K562 (cell line): ENCODE measurements at regions not wholly inside any gene's neighbourhood (a gene's known extent, or its start where the extent isn't known, plus 50 kb on each side); places are given as distances from the start of the nearest gene placed in this dataset.

ENCODE experiments used
- ATAC-seq: fragments of 200-7000 bp; cut with Tn5 transposase; 3 replicates; pipeline ENCODE4 v1.9.1; 2020; ENCODE audit warnings: moderate library complexity
- BruUV-seq: library from RNA; stranded (reverse); fragments of 400-500 nt; replicated peaks from 2 replicates; lab custom pipeline; 2021; lab: Mats Ljungman, UMichigan
- CTCF ChIA-PET: fragments of 300-600 bp; formaldehyde crosslinking; extraction: SDS; loops from one replicate; lab custom pipeline; 2021; ENCODE audit warnings: low intra/inter-chr PET ratio; lab: Yijun Ruan, JAX
- POLR2A ChIA-PET: fragments of 300-600, 350-650 bp; sonication (Branson Sonifier 250); formaldehyde crosslinking; extraction: SDS; loops from one replicate; lab custom pipeline; 2021; ENCODE audit warnings: antibody characterized with exemption, inconsistent platforms; lab: Yijun Ruan, JAX
- DNase-seq, 4 experiments: peaks; one replicate each; pipeline versions ENCODE4 v3.0.0 to v3.0.0-alpha.2; 2011 to 2018; ENCODE audit warnings: low spot score in 3 of 4, mixed read lengths in 3 of 4; ENCODE audit errors: extremely low read depth in 1 of 4
- FAIRE-seq: peaks from 2 replicates; lab custom pipeline; 2011; peaks lifted over from hg19 to GRCh38; lab: Jason Lieb, UNC
- H2AFZ ChIP-seq: 2 replicates; pipeline ENCODE4 v1.6.0; 2011; ENCODE audit warnings: low read depth, low read length, control low read depth, inconsistent platforms
- H3K27ac ChIP-seq: fragments of 200-600 bp; 3 replicates; pipeline ENCODE4 v1.8.0; 2011; ENCODE audit warnings: low read depth, mild to moderate bottlenecking, control low read depth, inconsistent platforms, low read length, moderate library complexity, mixed read lengths; ENCODE audit errors: extremely low read depth
- H3K27me3 ChIP-seq, 2 experiments: fragments of 300-600 bp in 1 of 2; 2 replicates in 1 of 2; 3 replicates in 1 of 2; pipeline versions ENCODE4 v1.6.0 to v1.8.0; 2011; ENCODE audit warnings: inconsistent platforms in 2 of 2, low read length in 2 of 2, mild to moderate bottlenecking in 1 of 2, mixed read lengths in 1 of 2, moderate library complexity in 1 of 2; ENCODE audit not compliant: control insufficient read depth in 2 of 2, insufficient read depth in 2 of 2
- H3K36me3 ChIP-seq: fragments of 300-600 bp; 3 replicates; pipeline ENCODE4 v1.8.0; 2011; ENCODE audit warnings: mild to moderate bottlenecking, low read length, inconsistent platforms; ENCODE audit not compliant: control insufficient read depth, insufficient read depth
- H3K4me1 ChIP-seq, 2 experiments: fragments of 200-600 bp in 1 of 2; replicated peaks in 1 of 2; 2 replicates in 1 of 2; 3 replicates in 1 of 2; pipeline versions ENCODE4 v1.5.1 to v1.8.0; 2011; ENCODE audit warnings: inconsistent platforms in 2 of 2, low read length in 2 of 2, mild to moderate bottlenecking in 1 of 2, mixed read lengths in 1 of 2, moderate library complexity in 1 of 2; ENCODE audit not compliant: control insufficient read depth in 2 of 2, insufficient read depth in 2 of 2
- H3K4me2 ChIP-seq: 2 replicates; pipeline ENCODE4 v1.6.1; 2011; ENCODE audit warnings: low read length, control low read depth, inconsistent platforms, mixed read lengths; ENCODE audit not compliant: insufficient read depth
- H3K4me3 ChIP-seq: fragments of 200-600 bp; sonication (generic), shearing (Covaris generic); 2 replicates; pipeline ENCODE4 v1.5.1; 2016; ENCODE audit warnings: control low read depth, inconsistent platforms
- H3K79me2 ChIP-seq: fragments of 200-600 bp; 3 replicates; pipeline ENCODE4 v1.8.0; 2011; ENCODE audit warnings: low read length, inconsistent platforms; ENCODE audit not compliant: control insufficient read depth, insufficient read depth
- H3K9ac ChIP-seq, 2 experiments: 2 replicates each; pipeline versions ENCODE4 v1.6.0 to v1.6.1; 2011; ENCODE audit warnings: low read depth in 2 of 2, low read length in 2 of 2, control low read depth in 1 of 2, inconsistent platforms in 1 of 2, mild to moderate bottlenecking in 1 of 2, mixed read lengths in 1 of 2; ENCODE audit not compliant: insufficient read depth in 1 of 2
- H3K9me1 ChIP-seq: one replicate; pipeline ENCODE4 v1.6.0; 2011; ENCODE audit warnings: inconsistent platforms, mild to moderate bottlenecking, low read length, moderate library complexity; ENCODE audit not compliant: control insufficient read depth, insufficient read depth
- H3K9me3 ChIP-seq: replicated peaks from 2 replicates; pipeline ENCODE4 v1.5.1; 2011; ENCODE audit warnings: low read depth, low read length, inconsistent platforms; ENCODE audit not compliant: control insufficient read depth, insufficient read depth
- H4K20me1 ChIP-seq: replicated peaks from 2 replicates; pipeline ENCODE4 v1.6.1; 2011; ENCODE audit warnings: low read length, inconsistent platforms, mixed read lengths; ENCODE audit not compliant: control insufficient read depth, insufficient read depth
- DIDO1 ChIP-seq: fragments of 450-650 bp; IDR thresholded peaks from 2 replicates; pipeline ENCODE4 v1.6.1; 2016; ENCODE audit warnings: low read depth, missing biosample characterization, missing genetic modification characterization
- ETV5 ChIP-seq: sonication (generic); formaldehyde crosslinking; IDR thresholded peaks from 2 replicates; pipeline ENCODE4 v1.4.0; 2020; ENCODE audit warnings: low read depth, mild to moderate bottlenecking, missing genetic modification reagents
- FOSL1 ChIP-seq: fragments of 200-800 bp; sonication (Bioruptor generic); conservative IDR thresholded peaks from 2 replicates; pipeline ENCODE4 v1.6.1; 2016; ENCODE audit warnings: missing genetic modification characterization, missing compliant biosample characterization
- HINFP ChIP-seq: fragments of 450-650 bp; conservative IDR thresholded peaks from 2 replicates; pipeline ENCODE4 v1.6.1; 2016; ENCODE audit warnings: missing genetic modification characterization, low read depth, mild to moderate bottlenecking, control low read depth, missing compliant biosample characterization
- IRF2 ChIP-seq: sonication (generic); formaldehyde crosslinking; IDR thresholded peaks from 2 replicates; pipeline ENCODE4 v1.8.1; 2022; ENCODE audit warnings: mild to moderate bottlenecking, missing genetic modification reagents
- MAFF ChIP-seq: IDR thresholded peaks from 2 replicates; pipeline ENCODE4 v1.6.1; 2012; ENCODE audit warnings: low read length, improper control_type of control experiment
- PHF8 ChIP-seq: fragments of 200-600 bp; sonication (generic); IDR thresholded peaks from 2 replicates; pipeline ENCODE4 v1.6.1; 2012; ENCODE audit warnings: mixed run types, mild to moderate bottlenecking, inconsistent platforms, low read length, moderate library complexity, borderline replicate concordance
- SMARCC2 ChIP-seq: fragments of 450-650 bp; IDR thresholded peaks from 2 replicates; pipeline ENCODE4 v1.6.1; 2017; ENCODE audit warnings: antibody characterized with exemption, moderate library complexity, mild to moderate bottlenecking, low read depth
- SRSF9 ChIP-seq: fragments of 200-400 bp; formaldehyde crosslinking; IDR thresholded peaks from 2 replicates; pipeline ENCODE4 v1.6.1; 2017; ENCODE audit warnings: low read depth, low read length, borderline replicate concordance
- TAL1 ChIP-seq: fragments of 450-650 bp; IDR thresholded peaks from 2 replicates; pipeline ENCODE4 v1.6.1; 2016; ENCODE audit warnings: mild to moderate bottlenecking
- ZNF165 ChIP-seq: fragments of 250-450 bp; sonication (Bioruptor Pico); IDR thresholded peaks from 2 replicates; pipeline ENCODE4 v1.4.0; 2020; ENCODE audit warnings: borderline replicate concordance
- ZNF316 ChIP-seq: fragments of 450-650 bp; IDR thresholded peaks from 2 replicates; pipeline ENCODE4 v1.6.1; 2016
- WGBS: fragments of 100-300 bp; shearing (Covaris generic); methylation state at CpG from one replicate; pipeline ENCODE4 v1.1.6; 2016; ENCODE audit warnings: low coverage, mixed read lengths; ENCODE audit not compliant: insufficient coverage; ENCODE audit errors: missing lambda C conversion rate; 5-methylcytosine and 5-hydroxymethylcytosine counted together
- in situ Hi-C: fragments of 300-500 bp; cut with MboI; formaldehyde crosslinking; loops from 4 replicates; pipeline ENCODE4 v1.15.0; 2018; ENCODE audit warnings: inconsistent platforms, mixed read lengths
- intact Hi-C: fragments of 100-400 bp; cut with micrococcal nuclease; formaldehyde crosslinking; loops from 2 replicates; pipeline ENCODE4 v1.14.2; 2022

DNA sequence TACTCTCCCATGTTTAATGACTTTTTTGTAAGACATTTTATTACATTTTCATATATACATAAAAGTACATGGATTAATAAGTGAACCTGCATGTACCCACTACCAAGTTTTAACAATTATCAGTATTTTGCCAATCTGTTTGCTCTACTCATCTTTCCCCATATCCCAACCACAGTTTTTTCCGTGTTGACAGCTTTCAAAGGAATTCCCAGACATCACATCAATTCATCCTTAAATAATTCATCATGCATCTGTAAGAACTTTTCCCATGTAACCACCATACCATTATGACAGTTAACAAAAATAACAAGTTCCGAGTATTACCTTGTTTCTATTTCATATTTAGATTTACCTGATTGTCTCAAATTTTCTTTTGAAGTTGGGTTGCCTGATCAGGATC, 436.7 kb downstream of the PDCD6IP start (continued):
- TF ChIP-seq HINFP (no peak), SRSF9 (no peak), ETV5 (CRISPR knock-in tag) (no peak)

DNA sequence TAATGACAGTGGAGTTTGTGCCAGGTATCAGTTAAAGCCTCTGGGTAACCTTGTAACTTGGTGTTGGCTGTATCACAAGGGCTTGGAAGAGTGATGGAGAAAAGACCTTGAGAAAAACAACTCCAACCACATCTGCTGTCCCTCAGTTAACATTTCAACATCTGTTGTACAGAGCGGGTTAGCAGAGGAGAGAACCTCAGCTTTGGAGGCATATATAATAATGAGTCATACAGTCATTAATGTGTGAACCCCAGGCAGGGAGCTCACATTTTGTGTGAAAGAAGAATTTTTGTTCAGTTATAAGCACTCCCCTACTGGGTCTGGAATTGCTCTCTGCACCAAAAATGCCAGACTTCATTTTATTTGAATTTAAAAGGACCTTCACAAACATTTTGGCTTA, 439.5 kb downstream of the PDCD6IP start:
- in situ Hi-C loops = no loop called here
- H3K9me1 ChIP-seq = no peaks in the 10 kb centered on the region
- no peaks in the 10 kb centered on the region for H3K79me2 ChIP-seq
- no peak overlapping the region for H3K4me2 ChIP-seq
- H2AFZ ChIP-seq = no peak overlapping the region
- BruUV-seq = no TSS peak
- H3K4me3 ChIP-seq = no peak overlapping the region
- no peaks in the 10 kb centered on the region for H3K27me3 ChIP-seq
- H3K27ac ChIP-seq = no peak overlapping the region
- TF ChIP-seq ZNF316 (no peak), IRF2 (CRISPR knock-in tag) (no peak), DIDO1 (tag) (no peak), SMARCC2 (no peak), PHF8 (no peak), FOSL1 (tag) (no peak), ZNF165 (CRISPR knock-in tag) (no peak), TAL1 (no peak), MAFF (no peak)
- H3K36me3 ChIP-seq = no peaks in the 10 kb centered on the region
- ChIA-PET CTCF (no interaction called here), POLR2A (no interaction called here)
- no peaks in the 10 kb centered on the region for H4K20me1 ChIP-seq
- intact Hi-C loops = no loop called here
- H3K9ac ChIP-seq = no peak overlapping the region
- no peaks in the 10 kb centered on the region for H3K4me1 ChIP-seq
- no peak for DNase-seq
- 0% methylated on average over 1 of the region's 1 CpG for WGBS
- no peak for ATAC-seq
- no peaks in the 10 kb centered on the region for H3K9me3 ChIP-seq
- FAIRE-seq = no peak
